Sigmoid colon (tissue), 3 donors: ENCODE measurements at regions not wholly inside any gene's neighbourhood (a gene's known extent, or its start where the extent isn't known, plus 50 kb on each side); places are given as distances from the start of the nearest gene placed in this dataset.

ENCODE experiments used
- CTCF ChIP-seq, 4 experiments: fragments of 450-650 bp in 3 of 4; fragments of 200-600 bp in 1 of 4; IDR thresholded peaks; one replicate each; pipeline ENCODE4 v1.5.1; 2016 to 2019; ENCODE audit warnings: antibody characterized with exemption in 4 of 4, mild to moderate bottlenecking in 3 of 4, moderate library complexity in 2 of 4
- POLR2A ChIP-seq, 2 donors: fragments of 450-650 bp; IDR thresholded peaks; one replicate each; pipeline ENCODE4 v1.6.1; 2016; ENCODE audit warnings: antibody characterized with exemption in 2 of 2, mild to moderate bottlenecking in 2 of 2, moderate library complexity in 2 of 2

- no peak for TF ChIP-seq POLR2A (IDR thresholded peaks at IDR 0.05)
- no peak for TF ChIP-seq CTCF (IDR thresholded peaks at IDR 0.05)
Measured at GRCh38 chr5:4576908-4577307, 563.2 kb upstream of the ADAMTS16 start.
